Testis (tissue), 2 donors: ENCODE measurements at regions not wholly inside any gene's neighbourhood (a gene's known extent, or its start where the extent isn't known, plus 50 kb on each side); places are given as distances from the start of the nearest gene placed in this dataset.

ENCODE experiments used
- DNase-seq: peaks from one replicate; pipeline ENCODE4 v3.0.0-alpha.2; 2019
- H3K27ac ChIP-seq, 2 donors: fragments of 200-600 bp; sonication (generic); one replicate each; pipeline ENCODE4 v1.5.1; 2019
- H3K27me3 ChIP-seq: fragments of 200-600 bp; sonication (generic); one replicate; pipeline ENCODE4 v1.5.1; 2019
- H3K36me3 ChIP-seq: fragments of 200-600 bp; sonication (generic); one replicate; pipeline ENCODE4 v1.5.1; 2017; ENCODE audit warnings: low read depth; ENCODE audit errors: missing control alignments
- H3K4me1 ChIP-seq: fragments of 200-600 bp; sonication (generic); one replicate; pipeline ENCODE4 v1.5.1; 2019
- H3K4me3 ChIP-seq, 2 donors: fragments of 200-600 bp; sonication (generic); one replicate each; pipeline ENCODE4 v1.5.1; 2017 to 2019
- H3K9me3 ChIP-seq: fragments of 200-600 bp; sonication (generic); one replicate; pipeline ENCODE4 v1.5.1; 2017
- CTCF ChIP-seq, 3 experiments: fragments of 450-650 bp in 2 of 3; fragments of 200-600 bp in 1 of 3; sonication (generic) in 1 of 3; IDR thresholded peaks; one replicate each; pipeline ENCODE4 v1.5.1; 2016 to 2019; ENCODE audit warnings: antibody characterized with exemption in 3 of 3, mild to moderate bottlenecking in 2 of 3, moderate library complexity in 1 of 3
- POLR2A ChIP-seq: fragments of 450-650 bp; IDR thresholded peaks from one replicate; pipeline ENCODE4 v1.6.1; 2017; ENCODE audit warnings: antibody characterized with exemption, mild to moderate bottlenecking, moderate library complexity
- WGBS, 2 donors: methylation state at CpG; one replicate each; pipeline ENCODE4 v1.1.5; 2018; 5-methylcytosine and 5-hydroxymethylcytosine counted together
- intact Hi-C: fragments of 100-400 bp; cut with DNase I; formaldehyde crosslinking; loops from one replicate; pipeline ENCODE4 v1.15.1; 2023; ENCODE audit warnings: low total_unique reads

GRCh38 chr13:33636955-33637670, 180.8 kb upstream of the RFC3 start:
- Histone ChIP-seq H3K4me1 (peaks cover 5% of the 10 kb centered on the region), H3K27ac (no peak overlapping the region), H3K9me3 (no peaks in the 10 kb centered on the region), H3K4me3 (no peak overlapping the region), H3K36me3 (no peaks in the 10 kb centered on the region), H3K27me3 (no peaks in the 10 kb centered on the region)
- intact Hi-C loops, result no loop called here
- TF ChIP-seq CTCF (IDR thresholded peaks at IDR 0.05) (no peak), POLR2A (no peak)
- WGBS, 2 donors, result 87 to 94% methylated on average over 3 of the region's 3 CpGs
- DNase-seq, result no peak

DNA sequence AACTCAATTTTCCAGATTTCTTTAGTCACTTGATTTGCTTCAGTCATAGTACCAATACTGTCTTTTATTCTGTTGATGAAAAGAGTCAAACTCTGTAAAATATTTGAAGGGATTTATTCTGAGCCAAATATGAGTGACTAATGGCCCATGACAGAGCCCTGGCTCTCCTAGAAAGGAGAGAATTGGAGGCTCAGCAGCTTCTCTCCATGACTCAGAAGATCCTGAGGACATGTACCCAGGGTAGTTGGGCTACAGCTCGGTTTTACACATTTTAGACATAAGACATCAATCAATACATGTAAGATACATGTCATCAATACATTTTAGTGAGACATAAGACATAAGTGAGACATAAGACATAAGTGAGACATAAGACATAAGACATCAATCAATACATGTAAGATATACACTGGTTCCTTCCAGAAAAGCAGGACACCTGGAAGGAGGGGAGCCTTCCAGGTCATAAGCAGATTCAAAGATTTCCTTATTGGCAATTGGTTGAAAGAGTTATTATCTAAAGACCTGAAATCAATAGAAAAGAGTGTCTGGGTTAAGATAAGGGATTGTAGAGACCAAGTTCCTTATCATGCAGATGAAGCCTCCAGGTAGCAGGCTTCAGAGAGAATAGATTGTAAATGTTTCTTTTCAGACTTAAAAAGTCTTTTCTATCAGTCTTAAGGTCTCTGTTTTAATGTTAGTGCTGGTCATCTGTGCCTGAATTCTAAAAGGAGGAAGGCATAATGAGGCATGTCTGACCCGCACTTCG, 179.8 kb upstream of the RFC3 start:
- intact Hi-C loops, result no loop called here
- Histone ChIP-seq H3K27me3 (no peaks in the 10 kb centered on the region), H3K27ac (peak overlapping the region in 1 of 2 donors; percentile 38), H3K4me3 (no peak overlapping the region), H3K36me3 (no peaks in the 10 kb centered on the region), H3K9me3 (no peaks in the 10 kb centered on the region), H3K4me1 (peaks cover 9% of the 10 kb centered on the region)
- WGBS, 2 donors, result 76 to 84% methylated on average over 3 of the region's 3 CpGs
- TF ChIP-seq CTCF (IDR thresholded peaks at IDR 0.05), result no peak
- no peak for TF ChIP-seq POLR2A
- DNase-seq, result no peak

- peaks cover 18% of the 10 kb centered on the region for H3K4me1 ChIP-seq
- WGBS, 2 donors, result 36 to 60% methylated on average over 3 of the region's 3 CpGs
- peak overlapping the region in 1 of 2 donors; percentile 38 for H3K27ac ChIP-seq
- no peak overlapping the region for H3K4me3 ChIP-seq
- no peaks in the 10 kb centered on the region for H3K36me3 ChIP-seq
- no peak for TF ChIP-seq POLR2A
- TF ChIP-seq CTCF (IDR thresholded peaks at IDR 0.05), result no peak
- intact Hi-C loops, result no loop called here
- no peaks in the 10 kb centered on the region for H3K9me3 ChIP-seq
- no peak for DNase-seq
- H3K27me3 ChIP-seq, result no peaks in the 10 kb centered on the region
Observed at GRCh38 chr13:33639158-33639557, 178.8 kb upstream of the RFC3 start.

DNA sequence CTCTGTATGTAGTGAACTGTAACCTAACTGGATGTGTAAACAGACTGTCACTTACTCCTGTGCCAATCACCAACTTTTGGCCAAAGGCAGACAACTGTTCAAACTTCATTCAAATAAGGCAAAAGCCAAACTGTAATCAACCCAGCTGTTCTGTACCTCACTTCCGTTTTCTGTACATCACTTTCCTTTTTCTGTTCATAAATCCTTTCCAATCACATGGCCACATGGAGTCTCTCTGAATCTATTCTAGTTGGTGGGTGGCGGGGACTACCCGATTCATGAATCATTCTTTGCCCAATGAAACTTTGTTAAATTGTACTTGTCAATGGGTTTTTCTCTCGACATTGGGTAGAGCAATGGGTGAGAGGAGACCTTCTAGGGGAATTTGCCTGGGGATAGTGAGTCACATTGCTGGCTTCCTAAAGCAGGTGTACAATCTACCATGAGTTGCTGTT, 178.3 kb upstream of the RFC3 start:
- no peaks in the 10 kb centered on the region for H3K36me3 ChIP-seq
- TF ChIP-seq CTCF (IDR thresholded peaks at IDR 0.05), result no peak
- TF ChIP-seq POLR2A, result no peak
- no peaks in the 10 kb centered on the region for H3K27me3 ChIP-seq
- intact Hi-C loops, result loop anchor here (10.0 kb wide), 1 partner anchor 95 kb away; no protein-coding TSS in a partner anchor
- peak overlapping the region in 1 of 2 donors; percentile 0 for H3K27ac ChIP-seq
- DNase-seq, result no peak
- no peak overlapping the region for H3K4me3 ChIP-seq
- H3K9me3 ChIP-seq, result no peaks in the 10 kb centered on the region
- 91 to 96% methylated on average over 4 of the region's 4 CpGs for WGBS, 2 donors
- H3K4me1 ChIP-seq, result peaks cover 22% of the 10 kb centered on the region
